ENCODE measurements at regions not wholly inside any gene's neighbourhood (a gene's known extent, or its start where the extent isn't known, plus 50 kb on each side); places are given as distances from the start of the nearest gene placed in this dataset.

DNA sequence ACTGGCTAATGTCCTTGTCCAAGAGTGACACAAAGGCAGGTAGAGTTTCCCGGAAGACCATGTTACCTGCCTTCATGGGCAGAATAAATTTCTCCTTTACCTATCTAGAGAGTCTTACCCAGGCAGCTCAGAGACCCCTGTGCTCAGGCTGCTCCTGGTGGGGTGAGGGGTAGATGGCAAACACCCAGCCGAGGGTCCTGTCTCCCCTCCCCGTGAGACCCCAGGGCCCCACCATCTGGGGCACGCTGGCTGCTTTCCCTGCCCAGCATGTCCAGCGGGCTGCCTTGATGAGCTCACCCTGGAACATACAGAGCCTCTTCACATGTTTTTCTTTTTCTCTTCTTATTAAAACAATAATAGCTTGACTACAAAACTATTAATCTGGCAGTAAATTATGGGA lies 116.5 kb downstream of the EDN3 start:
- Histone ChIP-seq H3K9ac (ENCODE audit: insufficient read depth, low read length) (no peak overlapping the region), H2AFZ (ENCODE audit: low read length) (no peak overlapping the region), H3K27me3 (ENCODE audit: control insufficient read depth, insufficient read depth, low read length) (no peaks in the 10 kb centered on the region), H3K27ac (ENCODE audit: insufficient read depth, low read length) (no peak overlapping the region), H3K79me2 (ENCODE audit: control insufficient read depth, insufficient read depth, low read length) (no peaks in the 10 kb centered on the region), H3K4me3 (replicated peaks in 1 of 4; ENCODE audit: control extremely low read depth in 1 of 4, insufficient read depth in 1 of 4, low read depth in 3 of 4, low read length in 4 of 4) (no peak overlapping the region), H4K20me1 (ENCODE audit: control insufficient read depth, extremely low read depth, insufficient read depth, low read length) (no peaks in the 10 kb centered on the region), H3K36me3 (ENCODE audit: control insufficient read depth, insufficient read depth, low read length) (no peaks in the 10 kb centered on the region), H3K4me1 (ENCODE audit: control insufficient read depth, extremely low read depth, insufficient read depth, low read length) (no peaks in the 10 kb centered on the region), H3K9me3 (ENCODE audit: control insufficient read depth, insufficient read depth, low read depth, low read length) (no peaks in the 10 kb centered on the region), H3K4me2 (ENCODE audit: extremely low read depth, insufficient read depth, low read length) (no peak overlapping the region)
- DNase-seq (ENCODE audit: low read depth in 2 of 2) = no peak
- TF ChIP-seq EZH2 (IDR thresholded peaks at IDR 0.05; ENCODE audit: low read length, missing control alignments) (no peak), CTCF (conservative IDR thresholded peaks at IDR 0.05 in 1 of 2, IDR thresholded peaks at IDR 0.05 in 1 of 2; ENCODE audit: low read depth in 1 of 2, low read length in 2 of 2) (no peak)

- no peaks in the 10 kb centered on the region for H3K27me3 ChIP-seq (ENCODE audit: control insufficient read depth, insufficient read depth, low read length)
- H3K4me3 ChIP-seq (replicated peaks in 1 of 4; ENCODE audit: control extremely low read depth in 1 of 4, insufficient read depth in 1 of 4, low read depth in 3 of 4, low read length in 4 of 4) = no peak overlapping the region
- no peak overlapping the region for H3K9ac ChIP-seq (ENCODE audit: insufficient read depth, low read length)
- no peak overlapping the region for H2AFZ ChIP-seq (ENCODE audit: low read length)
- H3K36me3 ChIP-seq (ENCODE audit: control insufficient read depth, insufficient read depth, low read length) = no peaks in the 10 kb centered on the region
- H3K4me2 ChIP-seq (ENCODE audit: extremely low read depth, insufficient read depth, low read length) = no peak overlapping the region
- H4K20me1 ChIP-seq (ENCODE audit: control insufficient read depth, extremely low read depth, insufficient read depth, low read length) = no peaks in the 10 kb centered on the region
- TF ChIP-seq CTCF (conservative IDR thresholded peaks at IDR 0.05 in 1 of 2, IDR thresholded peaks at IDR 0.05 in 1 of 2; ENCODE audit: low read depth in 1 of 2, low read length in 2 of 2) = no peak
- H3K79me2 ChIP-seq (ENCODE audit: control insufficient read depth, insufficient read depth, low read length) = no peaks in the 10 kb centered on the region
- no peak overlapping the region for H3K27ac ChIP-seq (ENCODE audit: insufficient read depth, low read length)
- no peaks in the 10 kb centered on the region for H3K4me1 ChIP-seq (ENCODE audit: control insufficient read depth, extremely low read depth, insufficient read depth, low read length)
- H3K9me3 ChIP-seq (ENCODE audit: control insufficient read depth, insufficient read depth, low read depth, low read length) = no peaks in the 10 kb centered on the region
- DNase-seq (ENCODE audit: low read depth in 2 of 2) = no peak
Observed at GRCh38 chr20:59421089-59421488, 120.7 kb downstream of the EDN3 start.

DNA sequence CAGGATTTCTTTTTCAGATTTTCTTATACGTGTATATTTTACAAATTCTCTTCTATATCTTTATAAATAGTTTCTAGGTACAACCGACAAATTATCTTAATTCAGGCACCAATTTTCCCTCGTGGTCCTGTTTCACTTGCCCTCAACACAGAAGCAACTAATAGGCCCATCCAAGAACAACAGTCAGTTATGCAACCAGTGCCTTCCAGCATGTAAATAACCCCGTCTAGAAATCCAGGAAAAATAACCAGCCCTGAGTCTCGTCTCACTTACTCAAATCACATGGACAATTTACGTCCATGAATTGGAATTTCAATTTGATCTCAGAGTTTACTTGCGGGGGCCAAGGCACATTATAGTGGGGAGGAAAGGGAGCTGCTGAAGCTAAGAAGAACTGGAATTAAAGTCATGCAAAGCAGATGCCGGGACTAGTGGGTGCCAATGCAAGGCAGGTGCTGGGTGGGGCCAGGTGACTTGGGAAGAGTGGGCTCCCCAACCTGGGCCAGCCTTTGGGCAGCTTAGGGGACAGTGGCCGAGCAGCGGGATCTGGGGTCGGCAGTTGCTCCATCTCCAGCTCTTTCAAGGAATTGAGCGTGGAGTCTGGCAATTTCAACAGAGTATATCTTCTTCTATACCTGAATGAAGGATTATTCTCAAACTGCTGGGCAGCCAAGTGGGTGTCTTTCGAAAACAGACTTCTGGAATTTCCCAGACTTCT lies 121.7 kb downstream of the EDN3 start:
- no peak for TF ChIP-seq EZH2 (IDR thresholded peaks at IDR 0.05; ENCODE audit: low read length, missing control alignments)
- no peak for TF ChIP-seq CTCF (conservative IDR thresholded peaks at IDR 0.05 in 1 of 2, IDR thresholded peaks at IDR 0.05 in 1 of 2; ENCODE audit: low read depth in 1 of 2, low read length in 2 of 2)
- H3K9me3 ChIP-seq (ENCODE audit: control insufficient read depth, insufficient read depth, low read depth, low read length) = no peaks in the 10 kb centered on the region
- no peak for DNase-seq (ENCODE audit: low read depth in 2 of 2)
- no peak overlapping the region for H2AFZ ChIP-seq (ENCODE audit: low read length)
- H3K9ac ChIP-seq (ENCODE audit: insufficient read depth, low read length) = no peak overlapping the region
- H3K4me3 ChIP-seq (replicated peaks in 1 of 4; ENCODE audit: control extremely low read depth in 1 of 4, insufficient read depth in 1 of 4, low read depth in 3 of 4, low read length in 4 of 4) = no peak overlapping the region
- H3K27ac ChIP-seq (ENCODE audit: insufficient read depth, low read length) = no peak overlapping the region
- no peaks in the 10 kb centered on the region for H4K20me1 ChIP-seq (ENCODE audit: control insufficient read depth, extremely low read depth, insufficient read depth, low read length)
- H3K4me1 ChIP-seq (ENCODE audit: control insufficient read depth, extremely low read depth, insufficient read depth, low read length) = no peaks in the 10 kb centered on the region
- no peaks in the 10 kb centered on the region for H3K79me2 ChIP-seq (ENCODE audit: control insufficient read depth, insufficient read depth, low read length)
- no peaks in the 10 kb centered on the region for H3K27me3 ChIP-seq (ENCODE audit: control insufficient read depth, insufficient read depth, low read length)
- H3K4me2 ChIP-seq (ENCODE audit: extremely low read depth, insufficient read depth, low read length) = no peak overlapping the region
- no peaks in the 10 kb centered on the region for H3K36me3 ChIP-seq (ENCODE audit: control insufficient read depth, insufficient read depth, low read length)

Measured in fibroblast of lung (primary cell).